ENCODE measurements at regions not wholly inside any gene's neighbourhood (a gene's known extent, or its start where the extent isn't known, plus 50 kb on each side); places are given as distances from the start of the nearest gene placed in this dataset.

GRCh38 chr6:119922814-119923213 lies 573.3 kb upstream of the MAN1A1 start:
- DNase-seq, result no peak

GRCh38 chr6:119921491-119922010 lies 572.0 kb upstream of the MAN1A1 start:
- no peak for DNase-seq

- no peak for DNase-seq
Observed at GRCh38 chr6:119917186-119917585, 567.6 kb upstream of the MAN1A1 start.

GRCh38 chr6:119915971-119916370 lies 566.4 kb upstream of the MAN1A1 start:
- no peak for DNase-seq

- DNase-seq, result no peak
Observed at GRCh38 chr6:119908157-119908556, 558.6 kb upstream of the MAN1A1 start.

GRCh38 chr6:119902681-119903080 lies 553.1 kb upstream of the MAN1A1 start:
- DNase-seq, result no peak

GRCh38 chr6:119896806-119897205 lies 547.2 kb upstream of the MAN1A1 start:
- DNase-seq, result no peak

- no peak for DNase-seq
Observed at GRCh38 chr6:119895626-119896025, 546.1 kb upstream of the MAN1A1 start.

- DNase-seq, result no peak
Observed at GRCh38 chr6:119894811-119895210, 545.2 kb upstream of the MAN1A1 start.

- DNase-seq, result no peak
Observed at GRCh38 chr6:119891644-119892043, 542.1 kb upstream of the MAN1A1 start.

GRCh38 chr6:119891206-119891605 lies 541.6 kb upstream of the MAN1A1 start:
- DNase-seq, result no peak

- no peak for DNase-seq
Observed at GRCh38 chr6:119890470-119890869, 540.9 kb upstream of the MAN1A1 start.

GRCh38 chr6:119887666-119888065 lies 538.1 kb upstream of the MAN1A1 start:
- DNase-seq, result no peak

- no peak for DNase-seq
Observed at GRCh38 chr6:119881416-119881815, 531.9 kb upstream of the MAN1A1 start.

GRCh38 chr6:119880840-119881239 lies 531.3 kb upstream of the MAN1A1 start:
- DNase-seq, result no peak

- no peak for DNase-seq
Observed at GRCh38 chr6:119879731-119880130, 530.2 kb upstream of the MAN1A1 start.

GRCh38 chr6:119874381-119874780 lies 524.8 kb upstream of the MAN1A1 start:
- DNase-seq, result no peak

- DNase-seq, result no peak
Observed at GRCh38 chr6:119873107-119873506, 523.5 kb upstream of the MAN1A1 start.

- no peak for DNase-seq
Observed at GRCh38 chr6:119871520-119871919, 522.0 kb upstream of the MAN1A1 start.

GRCh38 chr6:119865466-119866350 lies 516.1 kb upstream of the MAN1A1 start:
- DNase-seq, result no peak

GRCh38 chr6:119862719-119863118 lies 513.2 kb upstream of the MAN1A1 start:
- no peak for DNase-seq

GRCh38 chr6:119858901-119859300 lies 509.3 kb upstream of the MAN1A1 start:
- no peak for DNase-seq

- peak; percentile 4 for DNase-seq
Observed at GRCh38 chr6:119856136-119856535, 506.6 kb upstream of the MAN1A1 start.

- no peak for DNase-seq
Observed at GRCh38 chr6:119848696-119849095, 499.1 kb upstream of the MAN1A1 start.

- no peak for DNase-seq
Observed at GRCh38 chr6:119845161-119845560, 495.6 kb upstream of the MAN1A1 start.
